ENCODE measurements at regions not wholly inside any gene's neighbourhood (a gene's known extent, or its start where the extent isn't known, plus 50 kb on each side); places are given as distances from the start of the nearest gene placed in this dataset.

GRCh38 chr5:145497052-145497451 lies 338.1 kb downstream of the PRELID2 start:
- Histone ChIP-seq H3K4me3 (no peak overlapping the region), H3K9ac (ENCODE audit: insufficient read depth in 1 of 2, low read depth in 2 of 2, low read length in 2 of 2) (no peak overlapping the region), H3K9me1 (ENCODE audit: control insufficient read depth, insufficient read depth, low read length) (peaks cover 4% of the 10 kb centered on the region), H3K9me3 (replicated peaks; ENCODE audit: control insufficient read depth, insufficient read depth, low read depth, low read length) (no peaks in the 10 kb centered on the region), H3K27me3 (ENCODE audit: control insufficient read depth in 2 of 2, insufficient read depth in 2 of 2, low read length in 2 of 2) (no peaks in the 10 kb centered on the region), H3K4me1 (replicated peaks in 1 of 2; ENCODE audit: control insufficient read depth in 2 of 2, insufficient read depth in 2 of 2, low read length in 2 of 2) (no peaks in the 10 kb centered on the region), H4K20me1 (replicated peaks; ENCODE audit: control insufficient read depth, insufficient read depth, low read length) (no peaks in the 10 kb centered on the region), H3K27ac (ENCODE audit: extremely low read depth, low read depth, low read length) (no peak overlapping the region), H3K36me3 (ENCODE audit: control insufficient read depth, insufficient read depth, low read length) (no peaks in the 10 kb centered on the region), H3K79me2 (ENCODE audit: control insufficient read depth, insufficient read depth, low read length) (no peaks in the 10 kb centered on the region), H2AFZ (ENCODE audit: low read depth, low read length) (no peak overlapping the region), H3K4me2 (ENCODE audit: insufficient read depth, low read length) (no peak overlapping the region)
- WGBS (ENCODE audit: insufficient coverage, low coverage, missing lambda C conversion rate): 6% methylated on average over 3 of the region's 3 CpGs
- intact Hi-C loops (cut with micrococcal nuclease) (no loop called here), in situ Hi-C loops (cut with MboI) (no loop called here)
- ATAC-seq (no peak), FAIRE-seq (no peak), DNase-seq (ENCODE audit: extremely low read depth in 1 of 4, low spot score in 3 of 4) (no peak)
- CTCF ChIA-PET (ENCODE audit: low intra/inter-chr PET ratio): no interaction called here
- POLR2A ChIA-PET: no interaction called here
- no TSS peak for BruUV-seq (replicated peaks)
- TF ChIP-seq ZNF282 (CRISPR knock-in tag; IDR thresholded peaks at IDR 0.05): no peak
- TF ChIP-seq PTBP1 (IDR thresholded peaks at IDR 0.05; ENCODE audit: low read depth, low read length): no peak
- no peak for TF ChIP-seq ZNF780A (CRISPR knock-in tag; IDR thresholded peaks at IDR 0.05)
- TF ChIP-seq MYBL2 (IDR thresholded peaks at IDR 0.05; ENCODE audit: low read depth): no peak
- TF ChIP-seq MYBL2 (CRISPR knock-in tag; IDR thresholded peaks at IDR 0.05; ENCODE audit: borderline replicate concordance): no peak
- no peak for TF ChIP-seq FOXP4 (CRISPR knock-in tag; IDR thresholded peaks at IDR 0.05; ENCODE audit: borderline replicate concordance)
- no peak for TF ChIP-seq ZNF184 (CRISPR knock-in tag; IDR thresholded peaks at IDR 0.05)
- TF ChIP-seq SNIP1 (IDR thresholded peaks at IDR 0.05; ENCODE audit: low read depth): no peak
- no peak for TF ChIP-seq HNRNPL (IDR thresholded peaks at IDR 0.05; ENCODE audit: low read depth, low read length)
- no peak for TF ChIP-seq ZNF316 (IDR thresholded peaks at IDR 0.05)
- TF ChIP-seq PBX2 (CRISPR knock-in tag; IDR thresholded peaks at IDR 0.05; ENCODE audit: low read depth): no peak
- TF ChIP-seq PBX2 (tag; conservative IDR thresholded peaks at IDR 0.05; ENCODE audit: low read depth): no peak
- TF ChIP-seq FOXM1 (IDR thresholded peaks at IDR 0.05; ENCODE audit: low read depth): no peak
- TF ChIP-seq FOXM1 (CRISPR knock-in tag; IDR thresholded peaks at IDR 0.05; ENCODE audit: low read depth): no peak
- TF ChIP-seq TCF7L2 (IDR thresholded peaks at IDR 0.05; ENCODE audit: low read depth, low read length): no peak

Data from K562 (cell line).